A549 (cell line): ENCODE measurements at regions not wholly inside any gene's neighbourhood (a gene's known extent, or its start where the extent isn't known, plus 50 kb on each side); places are given as distances from the start of the nearest gene placed in this dataset.
"Not testable (repeated sequence)": the region's sequence is repeated elsewhere in the genome, so short reads cannot be mapped to it uniquely, and the experiment has no call there.

ENCODE experiments used
- ATAC-seq, 2 experiments: fragments of 200-7000 bp in 1 of 2; fragments of >200 bp in 1 of 2; cut with Nextera tagmentation in 1 of 2; cut with Tn5 transposase in 1 of 2; 3 replicates each; pipeline versions ENCODE4 v1.8.0 to v1.9.1; 2018 to 2020; ENCODE audit warnings: mild to moderate bottlenecking in 1 of 2, moderate library complexity in 1 of 2
- CTCF ChIA-PET: fragments of 300-600 bp; sonication (Branson Sonifier 250); formaldehyde crosslinking; extraction: SDS; loops from one replicate; lab custom pipeline; 2021; ENCODE audit warnings: antibody characterized with exemption, inconsistent platforms; lab: Yijun Ruan, JAX
- POLR2A ChIA-PET: fragments of 350-600 bp; formaldehyde crosslinking; extraction: SDS; loops from one replicate; lab custom pipeline; 2021; ENCODE audit warnings: antibody characterized with exemption, inconsistent platforms; lab: Yijun Ruan, JAX
- DNase-seq, 2 experiments: peaks; one replicate each; pipeline versions ENCODE4 v3.0.0 to v3.0.0-alpha.2; 2011 to 2016; ENCODE audit warnings: low read depth in 1 of 2, low spot score in 1 of 2
- FAIRE-seq: peaks from 2 replicates; lab custom pipeline; 2011; peaks lifted over from hg19 to GRCh38; lab: Jason Lieb, UNC
- H3K27ac ChIP-seq, 2 experiments: fragments of >200 bp; sonication (Bioruptor Twin); formaldehyde crosslinking; 3 replicates each; pipeline ENCODE4 v1.5.1; 2016 to 2017
- H3K4me1 ChIP-seq: fragments of >200 bp; sonication (Bioruptor Twin); formaldehyde crosslinking; 3 replicates; pipeline ENCODE4 v1.6.1; 2016
- H3K4me2 ChIP-seq: fragments of >200 bp; sonication (Bioruptor Twin); formaldehyde crosslinking; 3 replicates; pipeline ENCODE4 v1.6.1; 2016
- H3K4me3 ChIP-seq: fragments of >200 bp; sonication (Bioruptor Twin); formaldehyde crosslinking; 3 replicates; pipeline ENCODE4 v1.5.1; 2016
- H3K9me3 ChIP-seq: fragments of >200 bp; sonication (Bioruptor Twin); formaldehyde crosslinking; 3 replicates; pipeline ENCODE4 v1.6.1; 2016
- CBX2 ChIP-seq: fragments of 200-600 bp; sonication (generic); IDR thresholded peaks from 2 replicates; pipeline ENCODE4 v1.6.1; 2016; ENCODE audit warnings: low read depth, mild to moderate bottlenecking, borderline replicate concordance
- CBX8 ChIP-seq: fragments of 200-600 bp; sonication (generic); IDR thresholded peaks from 2 replicates; pipeline ENCODE4 v1.6.1; 2016
- CHD2 ChIP-seq: fragments of 150-350 bp; IDR thresholded peaks from 2 replicates; pipeline ENCODE4 v1.6.1; 2014; ENCODE audit warnings: low read length; ENCODE audit not compliant: partially characterized antibody
- EHF ChIP-seq: fragments of 250-450 bp; sonication (Bioruptor Pico); IDR thresholded peaks from 2 replicates; pipeline ENCODE4 v1.5.0; 2020; ENCODE audit warnings: mild to moderate bottlenecking
- ESRRA ChIP-seq: fragments of 150-350 bp; IDR thresholded peaks from 2 replicates; pipeline ENCODE4 v1.6.1; 2014; ENCODE audit warnings: mild to moderate bottlenecking, low read length, borderline replicate concordance
- HDAC2 ChIP-seq: fragments of 200-600 bp; sonication (generic); IDR thresholded peaks from 2 replicates; pipeline ENCODE4 v1.6.1; 2016
- HOXB13 ChIP-seq: fragments of 250-450 bp; sonication (Bioruptor Pico); IDR thresholded peaks from 2 replicates; pipeline ENCODE4 v1.5.0; 2020; ENCODE audit warnings: low read depth, mild to moderate bottlenecking, moderate library complexity
- HOXB5 ChIP-seq: fragments of 250-450 bp; sonication (Bioruptor Pico); IDR thresholded peaks from 2 replicates; pipeline ENCODE4 v1.5.0; 2020; ENCODE audit warnings: mild to moderate bottlenecking, moderate library complexity
- JUNB ChIP-seq: fragments of >200 bp; sonication (Bioruptor Twin); formaldehyde crosslinking; IDR thresholded peaks from 2 replicates; pipeline ENCODE4 v1.6.1; 2016
- KDM5A ChIP-seq: fragments of 200-600 bp; sonication (generic); IDR thresholded peaks from 2 replicates; pipeline ENCODE4 v1.6.1; 2016; ENCODE audit warnings: antibody characterized with exemption, mild to moderate bottlenecking
- NFE2L2 ChIP-seq: fragments of 150-350 bp; conservative IDR thresholded peaks from 2 replicates; pipeline ENCODE4 v1.6.1; 2014; ENCODE audit warnings: low read length
- NPAS2 ChIP-seq: fragments of 250-450 bp; sonication (Bioruptor Pico); IDR thresholded peaks from 2 replicates; pipeline ENCODE4 v1.8.0; 2022; ENCODE audit warnings: mild to moderate bottlenecking, moderate library complexity, borderline replicate concordance
- PHF8 ChIP-seq: fragments of 200-600 bp; sonication (generic); IDR thresholded peaks from 2 replicates; pipeline ENCODE4 v1.6.1; 2016; ENCODE audit warnings: low read depth, mild to moderate bottlenecking, antibody characterized with exemption, moderate library complexity, borderline replicate concordance
- POLR2A ChIP-seq: IDR thresholded peaks from 2 replicates; pipeline ENCODE4 v1.6.1; 2012; ENCODE audit warnings: mild to moderate bottlenecking, low read length
- POLR2AphosphoS2 ChIP-seq: conservative IDR thresholded peaks from 2 replicates; pipeline ENCODE4 v1.6.1; 2012; ENCODE audit warnings: low read length, improper control_type of control experiment, inconsistent platforms
- RARB ChIP-seq: fragments of 250-450 bp; sonication (Bioruptor Pico); IDR thresholded peaks from 2 replicates; pipeline ENCODE4 v1.8.0; 2021; ENCODE audit warnings: mild to moderate bottlenecking, moderate library complexity
- REST ChIP-seq: fragments of 200-600 bp; sonication (generic); IDR thresholded peaks from 2 replicates; pipeline ENCODE4 v1.6.1; 2016; ENCODE audit warnings: antibody characterized with exemption, mild to moderate bottlenecking, moderate library complexity
- RFX5 ChIP-seq: fragments of 450-650 bp; IDR thresholded peaks from 2 replicates; pipeline ENCODE4 v1.7.1; 2014; ENCODE audit warnings: antibody characterized with exemption, mild to moderate bottlenecking, moderate library complexity
- SMC3 ChIP-seq: fragments of >200 bp; sonication (Bioruptor Twin); formaldehyde crosslinking; IDR thresholded peaks from 3 replicates; pipeline ENCODE4 v1.6.1; 2018; ENCODE audit warnings: inconsistent platforms
- TP53 ChIP-seq: fragments of 250-450 bp; sonication (Bioruptor Pico); IDR thresholded peaks from 2 replicates; pipeline ENCODE4 v1.5.0; 2021; ENCODE audit warnings: mild to moderate bottlenecking, moderate library complexity
- USF2 ChIP-seq: fragments of 450-650 bp; IDR thresholded peaks from 2 replicates; pipeline ENCODE4 v1.6.1; 2014; ENCODE audit warnings: antibody characterized with exemption
- ZFP36 ChIP-seq: fragments of 450-650 bp; IDR thresholded peaks from 2 replicates; pipeline ENCODE4 v1.6.1; 2014; ENCODE audit warnings: borderline replicate concordance; ENCODE audit not compliant: partially characterized antibody
- WGBS: methylation state at CpG from one replicate; pipeline ENCODE4 v1.1.6; 2017; ENCODE audit errors: missing lambda C conversion rate; 5-methylcytosine and 5-hydroxymethylcytosine counted together
- TF ChIP-seq, protein P1 (sequence below): fragments of 250-450 bp; sonication (Bioruptor Pico); IDR thresholded peaks from 2 replicates; pipeline ENCODE4 v1.5.0; 2020; ENCODE audit warnings: low read depth, mild to moderate bottlenecking, moderate library complexity
- TF ChIP-seq, protein P2 (sequence below): fragments of 250-450 bp; sonication (Bioruptor Pico); IDR thresholded peaks from 2 replicates; pipeline ENCODE4 v1.5.0; 2021; ENCODE audit warnings: mild to moderate bottlenecking, moderate library complexity, borderline replicate concordance
- TF ChIP-seq, protein P3 (sequence below): fragments of >200 bp; sonication (Bioruptor Twin); formaldehyde crosslinking; IDR thresholded peaks from 2 replicates; pipeline ENCODE4 v1.6.1; 2016

- FAIRE-seq, result no peak
- TF ChIP-seq POLR2AphosphoS2, result no peak
- POLR2A ChIA-PET, result no interaction called here
- ATAC-seq, result no peak
- CTCF ChIA-PET, result no interaction called here
- no peak for DNase-seq
- Histone ChIP-seq H3K4me3 (no peak overlapping the region), H3K4me1 (no peaks in the 10 kb centered on the region), H3K4me2 (no peak overlapping the region), H3K27ac (no peak overlapping the region), H3K9me3 (no peaks in the 10 kb centered on the region)
Measured at GRCh38 chr6:153449279-153449678, 318.2 kb upstream of the RGS17 start.

DNA sequence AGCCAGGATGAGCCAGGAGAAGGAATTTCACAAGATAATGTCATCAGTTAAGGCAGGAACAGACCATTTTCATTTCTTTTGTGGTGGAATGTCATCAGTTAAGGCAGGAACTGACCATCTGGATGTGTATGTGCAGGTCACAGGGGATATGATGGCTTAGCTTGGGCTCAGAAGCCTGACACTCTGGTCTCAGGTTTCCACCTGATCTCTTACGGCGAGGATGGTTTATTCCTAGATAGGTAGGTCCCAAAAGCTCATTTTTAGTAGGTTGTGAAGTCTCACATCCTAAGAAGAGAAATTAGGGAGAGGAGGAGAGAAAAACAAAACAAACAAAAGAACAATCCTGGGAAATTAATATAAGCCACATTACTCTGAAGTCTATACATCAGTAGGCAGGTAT is 311.7 kb upstream of the RGS17 start:
- H3K9me3 ChIP-seq, H3K4me1 ChIP-seq, FAIRE-seq, ATAC-seq, H3K4me3 ChIP-seq, CTCF ChIA-PET, POLR2A ChIA-PET, H3K4me2 ChIP-seq, H3K27ac ChIP-seq, DNase-seq: not testable (repeated sequence)
- 85% methylated on average over 2 of the region's 2 CpGs for WGBS

DNA sequence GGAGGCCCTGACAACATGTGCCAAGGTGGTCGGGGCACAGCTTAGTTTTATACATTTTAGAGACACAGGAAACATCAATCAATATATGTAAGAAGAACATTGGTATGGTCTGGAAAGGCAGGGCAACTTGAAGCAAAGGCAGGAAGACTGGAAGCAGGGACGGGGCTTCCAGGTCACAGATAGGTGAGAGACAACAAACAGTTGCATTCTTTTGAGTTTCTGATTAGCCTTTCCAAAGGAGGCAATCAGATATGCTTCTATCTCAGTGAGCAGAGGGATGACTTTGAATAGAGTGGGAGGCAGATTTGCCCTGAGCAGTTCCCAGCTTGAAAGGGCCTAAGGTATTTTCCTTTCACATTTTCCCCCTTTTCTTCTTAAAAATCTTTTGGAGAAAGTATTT is 311.0 kb upstream of the RGS17 start:
- WGBS, result 6% methylated on average over 2 of the region's 2 CpGs
- no peak for TF ChIP-seq RFX5
- TF ChIP-seq SMC3, result no peak
- TF ChIP-seq USF2, result no peak
- TF ChIP-seq TP53, result no peak
- TF ChIP-seq NPAS2 (CRISPR knock-in tag), result no peak
- TF ChIP-seq POLR2AphosphoS2, result no peak
- no peak for TF ChIP-seq REST
- Histone ChIP-seq H3K9me3 (no peaks in the 10 kb centered on the region), H3K4me3 (no peak overlapping the region), H3K27ac (no peak overlapping the region), H3K4me1 (no peaks in the 10 kb centered on the region), H3K4me2 (no peak overlapping the region)
- DNase-seq (no peak), FAIRE-seq (no peak), ATAC-seq (no peak)
- ChIA-PET CTCF (no interaction called here), POLR2A (no interaction called here)

- TF ChIP-seq NPAS2 (CRISPR knock-in tag) (no peak), CBX8 (no peak), NFE2L2 (no peak), CHD2 (no peak), POLR2A (no peak), HOXB5 (CRISPR knock-in tag) (no peak), ZFP36 (no peak), EHF (CRISPR knock-in tag) (no peak), ESRRA (no peak), PHF8 (no peak), HDAC2 (no peak), CBX2 (no peak), HOXB13 (no peak), POLR2AphosphoS2 (no peak), KDM5A (no peak), RARB (CRISPR knock-in tag) (no peak), JUNB (no peak)
- TF ChIP-seq, protein P1, sequence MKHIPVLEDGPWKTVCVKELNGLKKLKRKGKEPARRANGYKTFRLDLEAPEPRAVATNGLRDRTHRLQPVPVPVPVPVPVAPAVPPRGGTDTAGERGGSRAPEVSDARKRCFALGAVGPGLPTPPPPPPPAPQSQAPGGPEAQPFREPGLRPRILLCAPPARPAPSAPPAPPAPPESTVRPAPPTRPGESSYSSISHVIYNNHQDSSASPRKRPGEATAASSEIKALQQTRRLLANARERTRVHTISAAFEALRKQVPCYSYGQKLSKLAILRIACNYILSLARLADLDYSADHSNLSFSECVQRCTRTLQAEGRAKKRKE (CRISPR knock-in tag), result no peak
- TF ChIP-seq, protein P2, sequence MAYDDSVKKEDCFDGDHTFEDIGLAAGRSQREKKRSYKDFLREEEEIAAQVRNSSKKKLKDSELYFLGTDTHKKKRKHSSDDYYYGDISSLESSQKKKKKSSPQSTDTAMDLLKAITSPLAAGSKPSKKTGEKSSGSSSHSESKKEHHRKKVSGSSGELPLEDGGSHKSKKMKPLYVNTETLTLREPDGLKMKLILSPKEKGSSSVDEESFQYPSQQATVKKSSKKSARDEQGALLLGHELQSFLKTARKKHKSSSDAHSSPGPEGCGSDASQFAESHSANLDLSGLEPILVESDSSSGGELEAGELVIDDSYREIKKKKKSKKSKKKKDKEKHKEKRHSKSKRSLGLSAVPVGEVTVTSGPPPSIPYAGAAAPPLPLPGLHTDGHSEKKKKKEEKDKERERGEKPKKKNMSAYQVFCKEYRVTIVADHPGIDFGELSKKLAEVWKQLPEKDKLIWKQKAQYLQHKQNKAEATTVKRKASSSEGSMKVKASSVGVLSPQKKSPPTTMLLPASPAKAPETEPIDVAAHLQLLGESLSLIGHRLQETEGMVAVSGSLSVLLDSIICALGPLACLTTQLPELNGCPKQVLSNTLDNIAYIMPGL (CRISPR knock-in tag), result no peak
- TF ChIP-seq, protein P3, sequence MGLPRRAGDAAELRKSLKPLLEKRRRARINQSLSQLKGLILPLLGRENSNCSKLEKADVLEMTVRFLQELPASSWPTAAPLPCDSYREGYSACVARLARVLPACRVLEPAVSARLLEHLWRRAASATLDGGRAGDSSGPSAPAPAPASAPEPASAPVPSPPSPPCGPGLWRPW, result no peak
- TF ChIP-seq, all 56 proteins: peak for 0
- Histone ChIP-seq H3K4me2 (no peak overlapping the region), H3K4me1 (no peaks in the 10 kb centered on the region), H3K27ac (no peak overlapping the region), H3K4me3 (no peak overlapping the region), H3K9me3 (no peaks in the 10 kb centered on the region)
- ChIA-PET POLR2A (interaction anchor here (0.6 kb wide), 1 partner anchor 412 kb away, joined by 3 read pairs; no protein-coding TSS in a partner anchor), CTCF (interaction anchor here (1.1 kb wide), 1 partner anchor 25 kb away, joined by 3 read pairs; no protein-coding TSS in a partner anchor)
- WGBS, result 38% methylated on average over 3 of the region's 3 CpGs
- ATAC-seq, result no peak
- FAIRE-seq, result no peak
- DNase-seq, result no peak
Measured at GRCh38 chr6:153437193-153437592, 306.1 kb upstream of the RGS17 start.
